H9 (cell line): ENCODE measurements at regions not wholly inside any gene's neighbourhood (a gene's known extent, or its start where the extent isn't known, plus 50 kb on each side); places are given as distances from the start of the nearest gene placed in this dataset.

Source experiments
- DNase-seq: peaks from one replicate; pipeline ENCODE4 v3.0.0-alpha.2; 2017
- H2AFZ ChIP-seq: one replicate; pipeline ENCODE4 v1.6.1; 2013; ENCODE audit warnings: mild to moderate bottlenecking, low read length, control low read depth, moderate library complexity
- H2AK5ac ChIP-seq: 2 replicates; pipeline ENCODE4 v1.6.1; 2013; ENCODE audit warnings: low read length, control low read depth, mixed read lengths; ENCODE audit not compliant: insufficient read length
- H2BK120ac ChIP-seq: one replicate; pipeline ENCODE4 v1.6.1; 2013; ENCODE audit warnings: low read depth, mild to moderate bottlenecking, low read length, control low read depth, inconsistent platforms; ENCODE audit not compliant: poor library complexity, severe bottlenecking
- H2BK12ac ChIP-seq: 2 replicates; pipeline ENCODE4 v1.6.1; 2013; ENCODE audit warnings: low read length, control low read depth, mixed read lengths, low read depth; ENCODE audit not compliant: insufficient read length
- H2BK15ac ChIP-seq: 2 replicates; pipeline ENCODE4 v1.6.1; 2013; ENCODE audit warnings: low read depth, low read length, control low read depth
- H2BK20ac ChIP-seq: one replicate; pipeline ENCODE4 v1.6.1; 2013; ENCODE audit warnings: low read depth, mild to moderate bottlenecking, low read length, control low read depth, inconsistent platforms; ENCODE audit not compliant: poor library complexity, severe bottlenecking
- H2BK5ac ChIP-seq: 2 replicates; pipeline ENCODE4 v1.6.1; 2013; ENCODE audit warnings: low read length, control low read depth, mixed read lengths; ENCODE audit not compliant: insufficient read length
- H3K14ac ChIP-seq: 2 replicates; pipeline ENCODE4 v1.6.1; 2013; ENCODE audit warnings: low read length, control low read depth; ENCODE audit not compliant: insufficient read depth
- H3K18ac ChIP-seq: 2 replicates; pipeline ENCODE4 v1.6.1; 2013; ENCODE audit warnings: low read depth, mild to moderate bottlenecking, mixed read lengths, low read length, control low read depth; ENCODE audit not compliant: insufficient read length
- H3K23ac ChIP-seq: 2 replicates; pipeline ENCODE4 v1.6.1; 2013; ENCODE audit warnings: low read length, control low read depth, mixed read lengths, low read depth; ENCODE audit not compliant: insufficient read length
- H3K23me2 ChIP-seq: 2 replicates; pipeline ENCODE4 v1.6.1; 2013; ENCODE audit warnings: low read depth, mild to moderate bottlenecking, mixed read lengths, low read length, control low read depth; ENCODE audit not compliant: insufficient read length, poor library complexity, severe bottlenecking
- H3K27ac ChIP-seq: 2 replicates; pipeline ENCODE4 v1.5.1; 2013; ENCODE audit warnings: low read length, control low read depth, mixed read lengths, low read depth; ENCODE audit not compliant: insufficient read length
- H3K27me3 ChIP-seq: 2 replicates; pipeline ENCODE4 v1.6.1; 2013; ENCODE audit warnings: low read length, control low read depth, inconsistent platforms; ENCODE audit not compliant: insufficient read depth
- H3K4ac ChIP-seq: 2 replicates; pipeline ENCODE4 v1.6.1; 2013; ENCODE audit warnings: low read depth, mild to moderate bottlenecking, control low read depth, inconsistent platforms, low read length, moderate library complexity
- H3K4me1 ChIP-seq: 2 replicates; pipeline ENCODE4 v1.6.1; 2013; ENCODE audit warnings: low read length, control low read depth, inconsistent platforms; ENCODE audit not compliant: insufficient read depth
- H3K4me2 ChIP-seq: 2 replicates; pipeline ENCODE4 v1.6.1; 2013; ENCODE audit warnings: low read length, control low read depth, mixed read lengths; ENCODE audit not compliant: insufficient read length, insufficient read depth
- H3K56ac ChIP-seq: 2 replicates; pipeline ENCODE4 v1.6.1; 2013; ENCODE audit warnings: low read depth, mild to moderate bottlenecking, mixed read lengths, low read length, control low read depth; ENCODE audit not compliant: insufficient read length
- H3K79me1 ChIP-seq: 2 replicates; pipeline ENCODE4 v1.6.1; 2013; ENCODE audit warnings: low read depth, mild to moderate bottlenecking, moderate library complexity, low read length, control low read depth, inconsistent platforms; ENCODE audit not compliant: insufficient read depth, poor library complexity, severe bottlenecking
- H3K79me2 ChIP-seq: 2 replicates; pipeline ENCODE4 v1.6.1; 2013; ENCODE audit warnings: low read length, control low read depth, inconsistent platforms; ENCODE audit not compliant: insufficient read depth
- H3K9ac ChIP-seq: 2 replicates; pipeline ENCODE4 v1.6.1; 2013; ENCODE audit warnings: low read length, control low read depth, mixed read lengths; ENCODE audit not compliant: insufficient read length; ENCODE audit errors: extremely low read depth
- H3K9me3 ChIP-seq: one replicate; pipeline ENCODE4 v1.6.1; 2013; ENCODE audit warnings: low read depth, low read length, inconsistent platforms; ENCODE audit not compliant: control insufficient read depth
- H3T11ph ChIP-seq: one replicate; pipeline ENCODE4 v1.6.1; 2013; ENCODE audit warnings: mild to moderate bottlenecking, low read length, control low read depth, inconsistent platforms
- H4K20me1 ChIP-seq: one replicate; pipeline ENCODE4 v1.6.1; 2013; ENCODE audit not compliant: control insufficient read depth, insufficient read length, insufficient read depth
- H4K5ac ChIP-seq: 2 replicates; pipeline ENCODE4 v1.6.1; 2013; ENCODE audit warnings: low read depth, mild to moderate bottlenecking, mixed read lengths, low read length, control low read depth; ENCODE audit not compliant: insufficient read length
- H4K8ac ChIP-seq: replicated peaks from 2 replicates; pipeline ENCODE4 v1.6.1; 2013; ENCODE audit warnings: low read length, control low read depth, mixed read lengths, low read depth; ENCODE audit not compliant: insufficient read length
- H4K91ac ChIP-seq: 2 replicates; pipeline ENCODE4 v1.6.1; 2013; ENCODE audit warnings: low read depth, mild to moderate bottlenecking, moderate library complexity, mixed read lengths, low read length, control low read depth; ENCODE audit not compliant: insufficient read length
- H3K27ac Mint-ChIP-seq, 3 experiments: 2 replicates in 2 of 3; 3 replicates in 1 of 3; pipeline ENCODE4 v1.8.0; 2020 to 2021; ENCODE audit warnings: mixed read lengths in 3 of 3, mild to moderate bottlenecking in 1 of 3, moderate library complexity in 1 of 3
- H3K27me3 Mint-ChIP-seq: 2 replicates; pipeline ENCODE4 v1.8.0; 2021; ENCODE audit warnings: low read depth, mild to moderate bottlenecking, moderate library complexity, mixed read lengths
- H3K36me3 Mint-ChIP-seq, 3 experiments: 2 replicates in 2 of 3; 3 replicates in 1 of 3; pipeline ENCODE4 v1.8.0; 2020 to 2021; ENCODE audit warnings: low read depth in 3 of 3, mixed read lengths in 3 of 3; ENCODE audit not compliant: insufficient read depth in 1 of 3
- H3K4me1 Mint-ChIP-seq, 2 experiments: 2 replicates each; pipeline ENCODE4 v1.8.0; 2020; ENCODE audit warnings: mixed read lengths in 2 of 2
- H3K4me3 Mint-ChIP-seq, 2 experiments: 2 replicates in 1 of 2; 3 replicates in 1 of 2; pipeline ENCODE4 v1.8.0; 2020 to 2021; ENCODE audit warnings: mild to moderate bottlenecking in 2 of 2, mixed read lengths in 2 of 2, moderate library complexity in 1 of 2
- H3K9me3 Mint-ChIP-seq, 2 experiments: 2 replicates in 1 of 2; 3 replicates in 1 of 2; pipeline ENCODE4 v1.8.0; 2020; ENCODE audit warnings: mild to moderate bottlenecking in 2 of 2, mixed read lengths in 2 of 2, moderate library complexity in 1 of 2
- CTCF ChIP-seq: fragments of 200-600 bp; sonication (generic); conservative IDR thresholded peaks from 3 replicates; pipeline ENCODE4 v1.8.0; 2021; ENCODE audit warnings: antibody characterized with exemption, mild to moderate bottlenecking
- WGBS: extraction: QIAGEN DNeasy Blood & Tissue Kit; methylation state at CpG from one replicate; pipeline ENCODE4 v1.1.7; 2013; ENCODE audit warnings: missing lambda C conversion rate, low lambda C conversion rate, mixed read lengths; ENCODE audit not compliant: insufficient read length; ENCODE audit errors: extremely low coverage; 5-methylcytosine and 5-hydroxymethylcytosine counted together

DNA sequence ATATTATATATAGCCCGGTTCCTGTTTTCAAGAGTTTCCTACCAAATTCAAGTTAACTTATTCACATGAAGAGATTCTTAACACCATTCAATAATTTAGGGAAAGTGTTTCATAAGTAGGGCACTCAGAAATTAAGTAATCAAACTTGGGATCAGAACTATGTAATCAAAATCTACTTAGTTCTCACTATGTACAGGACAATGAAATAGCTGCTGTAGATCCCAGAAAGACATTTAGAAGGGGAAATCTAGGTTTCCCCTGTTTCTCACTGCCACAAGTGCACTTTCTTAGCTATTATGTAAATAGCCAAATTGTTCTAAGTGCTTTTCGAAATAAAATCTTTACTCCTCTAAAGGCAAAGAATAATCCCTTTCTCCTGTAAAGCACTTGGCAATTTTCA is 493.6 kb upstream of the SETBP1 start:
- Histone ChIP-seq H3K18ac (no peak overlapping the region), H3K23me2 (no peaks in the 10 kb centered on the region), H3K27me3 (no peaks in the 10 kb centered on the region), H3K23ac (no peak overlapping the region), H3K9ac (no peak overlapping the region), H2BK5ac (no peak overlapping the region), H2AFZ (no peak overlapping the region), H3K56ac (no peak overlapping the region), H3K4me1 (no peaks in the 10 kb centered on the region), H3K27ac (no peak overlapping the region), H3K79me2 (no peaks in the 10 kb centered on the region), H3K4ac (no peak overlapping the region), H3K79me1 (no peaks in the 10 kb centered on the region), H2BK15ac (no peak overlapping the region), H4K91ac (no peak overlapping the region), H2BK12ac (no peak overlapping the region), H3K4me2 (no peak overlapping the region), H3T11ph (no peak overlapping the region), H2AK5ac (no peak overlapping the region), H3K9me3 (no peaks in the 10 kb centered on the region), H4K20me1 (no peaks in the 10 kb centered on the region), H4K5ac (no peak overlapping the region), H2BK120ac (no peak overlapping the region), H3K14ac (no peak overlapping the region), H4K8ac (no peak overlapping the region), H2BK20ac (no peak overlapping the region)
- Mint-ChIP-seq H3K4me3 (no peak overlapping the region), H3K27ac (no peak overlapping the region), H3K4me1 (peaks cover 5% of the 10 kb centered on the region in 2 experiments; a peak in 1 of 4 replicates), H3K36me3 (no peaks in the 10 kb centered on the region), H3K27me3 (no peaks in the 10 kb centered on the region), H3K9me3 (0 out of 5 replicates have a peak, but pooled peaks cover 0 to 2% of the 10 kb centered on the region in 2 experiments)
- no peak for DNase-seq
- no CpG with 5 or more reads among the region's 2 CpGs for WGBS
- TF ChIP-seq CTCF, result no peak
